ENCODE measurements at regions not wholly inside any gene's neighbourhood (a gene's known extent, or its start where the extent isn't known, plus 50 kb on each side); places are given as distances from the start of the nearest gene placed in this dataset.

GRCh38 chr12:95411057-95411456, 62.9 kb upstream of the METAP2 start:
- no peak for DNase-seq (ENCODE audit: low spot score in 2 of 2)
- FAIRE-seq = no peak

GRCh38 chr12:95411466-95411865, 62.5 kb upstream of the METAP2 start:
- DNase-seq (ENCODE audit: low spot score in 2 of 2) (no peak), FAIRE-seq (no peak)

- FAIRE-seq (no peak), DNase-seq (ENCODE audit: low spot score in 2 of 2) (no peak)
Observed at GRCh38 chr12:95412482-95413311, 61.3 kb upstream of the METAP2 start.

GRCh38 chr12:95413576-95413975, 60.4 kb upstream of the METAP2 start:
- DNase-seq (ENCODE audit: low spot score in 2 of 2) (no peak), FAIRE-seq (no peak)

GRCh38 chr12:95415451-95415850, 58.5 kb upstream of the METAP2 start:
- DNase-seq (ENCODE audit: low spot score in 2 of 2) = no peak
- no peak for FAIRE-seq

- DNase-seq (ENCODE audit: low spot score in 2 of 2) (no peak), FAIRE-seq (no peak)
Observed at GRCh38 chr12:95416111-95416636, 57.8 kb upstream of the METAP2 start.

GRCh38 chr12:95417372-95417771, 56.6 kb upstream of the METAP2 start:
- FAIRE-seq (no peak), DNase-seq (ENCODE audit: low spot score in 2 of 2) (no peak)

GRCh38 chr12:95418142-95418541, 55.8 kb upstream of the METAP2 start:
- FAIRE-seq = no peak

More at GRCh38 chr12:95418142-95418541, 55.8 kb upstream of the METAP2 start:
- DNase-seq (ENCODE audit: low spot score in 2 of 2) = no peak
